ENCODE measurements at regions not wholly inside any gene's neighbourhood (a gene's known extent, or its start where the extent isn't known, plus 50 kb on each side); places are given as distances from the start of the nearest gene placed in this dataset.

DNA sequence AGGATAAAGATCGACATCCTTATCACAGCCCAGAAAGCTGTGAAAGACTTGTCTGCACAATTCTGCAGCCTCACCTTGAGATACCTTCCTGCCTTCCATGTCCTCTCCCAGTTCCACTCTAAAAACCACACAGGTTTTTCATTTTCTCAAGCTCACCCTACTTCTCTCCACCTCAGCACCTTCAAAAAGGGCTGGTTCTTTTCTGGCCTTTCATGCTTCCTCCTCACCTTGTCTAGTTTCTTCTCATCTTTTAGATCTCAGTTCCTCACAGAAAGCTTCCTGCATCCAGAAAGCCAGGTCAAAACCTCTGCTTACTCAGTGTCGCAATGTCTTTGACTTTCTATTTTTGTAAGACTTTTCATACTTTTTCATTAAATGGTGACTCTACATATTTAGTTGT lies 140.2 kb upstream of the STT3B start:
- TF ChIP-seq EZH2 (IDR thresholded peaks at IDR 0.05; ENCODE audit: low read depth), result no peak
- TF ChIP-seq, protein P1, sequence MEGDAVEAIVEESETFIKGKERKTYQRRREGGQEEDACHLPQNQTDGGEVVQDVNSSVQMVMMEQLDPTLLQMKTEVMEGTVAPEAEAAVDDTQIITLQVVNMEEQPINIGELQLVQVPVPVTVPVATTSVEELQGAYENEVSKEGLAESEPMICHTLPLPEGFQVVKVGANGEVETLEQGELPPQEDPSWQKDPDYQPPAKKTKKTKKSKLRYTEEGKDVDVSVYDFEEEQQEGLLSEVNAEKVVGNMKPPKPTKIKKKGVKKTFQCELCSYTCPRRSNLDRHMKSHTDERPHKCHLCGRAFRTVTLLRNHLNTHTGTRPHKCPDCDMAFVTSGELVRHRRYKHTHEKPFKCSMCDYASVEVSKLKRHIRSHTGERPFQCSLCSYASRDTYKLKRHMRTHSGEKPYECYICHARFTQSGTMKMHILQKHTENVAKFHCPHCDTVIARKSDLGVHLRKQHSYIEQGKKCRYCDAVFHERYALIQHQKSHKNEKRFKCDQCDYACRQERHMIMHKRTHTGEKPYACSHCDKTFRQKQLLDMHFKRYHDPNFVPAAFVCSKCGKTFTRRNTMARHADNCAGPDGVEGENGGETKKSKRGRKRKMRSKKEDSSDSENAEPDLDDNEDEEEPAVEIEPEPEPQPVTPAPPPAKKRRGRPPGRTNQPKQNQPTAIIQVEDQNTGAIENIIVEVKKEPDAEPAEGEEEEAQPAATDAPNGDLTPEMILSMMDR (conservative IDR thresholded peaks at IDR 0.05), result no peak
